ENCODE measurements at regions not wholly inside any gene's neighbourhood (a gene's known extent, or its start where the extent isn't known, plus 50 kb on each side); places are given as distances from the start of the nearest gene placed in this dataset.
"Not testable (repeated sequence)": the region's sequence is repeated elsewhere in the genome, so short reads cannot be mapped to it uniquely, and the experiment has no call there.

DNA sequence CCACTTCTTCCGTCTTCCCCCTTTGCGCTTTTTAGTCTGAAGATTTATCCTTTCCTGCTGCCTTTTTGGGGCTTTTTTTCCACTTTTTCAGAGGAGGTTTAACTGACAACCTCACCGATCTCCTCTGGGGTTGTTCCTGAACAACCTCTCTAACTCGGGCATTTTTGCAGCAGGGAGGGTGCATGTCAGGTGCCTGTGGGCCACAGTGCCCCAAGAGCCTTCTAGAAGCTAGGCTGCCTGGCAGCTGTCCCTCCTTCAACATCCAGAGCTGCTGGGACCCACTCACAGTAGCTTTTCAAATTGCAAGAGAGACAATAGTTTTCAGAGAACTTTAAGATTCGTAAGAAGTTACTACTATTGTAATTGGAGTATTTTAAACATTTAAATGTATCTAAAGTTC is 1112.4 kb upstream of the CNTN5 start:
- intact Hi-C loops (cut with DNase I; ENCODE audit: low total_unique reads), result no loop called here
- TF ChIP-seq POLR2A (IDR thresholded peaks at IDR 0.05) (no peak), POLR2AphosphoS5 (IDR thresholded peaks at IDR 0.05) (no peak), CTCF (IDR thresholded peaks at IDR 0.05 in 8 of 11, conservative IDR thresholded peaks at IDR 0.05 in 3 of 11) (no peak)
- no peak for DNase-seq

DNA sequence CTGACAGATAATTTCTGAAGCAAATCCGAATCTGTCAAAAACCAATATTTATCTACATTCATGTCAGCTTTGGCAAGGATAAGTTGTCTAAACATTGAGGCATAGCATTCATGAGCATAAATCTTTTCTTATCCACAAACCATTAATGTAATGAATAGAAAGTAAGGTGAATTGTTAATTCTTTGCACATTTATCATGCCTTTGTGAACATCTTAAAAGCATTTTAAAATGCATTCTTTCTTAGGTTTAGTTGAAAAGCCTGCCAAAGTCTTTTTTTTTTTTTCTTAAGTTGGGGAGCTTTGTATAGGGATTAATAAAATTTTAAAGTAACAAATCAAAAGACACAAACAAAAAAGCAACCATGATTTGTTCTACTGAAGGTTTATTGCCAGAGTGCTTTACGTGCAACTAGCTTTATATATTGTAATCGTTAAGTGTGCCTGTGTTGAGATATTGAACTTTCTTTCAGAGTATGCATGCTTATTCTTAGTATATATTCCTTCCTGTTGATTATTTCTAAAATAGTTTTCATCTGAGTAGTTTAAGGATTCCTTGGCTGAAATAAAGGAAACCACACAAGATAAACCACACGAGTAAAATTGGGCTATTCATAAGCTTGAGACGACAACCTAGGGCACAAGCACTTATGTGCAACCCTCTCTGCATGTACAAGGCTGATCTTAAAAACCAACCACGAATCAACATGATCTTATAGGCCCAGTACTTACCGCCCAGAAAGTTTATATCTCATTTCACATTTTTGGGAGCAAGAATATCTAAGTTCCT is 1110.9 kb upstream of the CNTN5 start:
- intact Hi-C loops (cut with DNase I; ENCODE audit: low total_unique reads), result no loop called here
- 38 to 55% (median 45%) methylated on average over 7 of the region's 7 CpGs for WGBS, 5 donors
- no peak for TF ChIP-seq POLR2A (IDR thresholded peaks at IDR 0.05)
- TF ChIP-seq POLR2AphosphoS5 (IDR thresholded peaks at IDR 0.05), result no peak
- TF ChIP-seq CTCF (IDR thresholded peaks at IDR 0.05 in 8 of 11, conservative IDR thresholded peaks at IDR 0.05 in 3 of 11), result no peak
- Histone ChIP-seq H3K36me3 (no peaks in the 10 kb centered on the region), H3K27me3 (replicated peaks in 1 of 7) (no peaks in the 10 kb centered on the region), H3K27ac (no peak overlapping the region), H3K4me1 (no peaks in the 10 kb centered on the region), H3K9me3 (peaks cover 0 to 4% (median 0%) of the 10 kb centered on the region in 8 donors), H3K4me3 (no peak overlapping the region)
- DNase-seq, result no peak

More for the DNA sequence above, 1112.4 kb upstream of the CNTN5 start:
- no peak overlapping the region for H3K4me3 ChIP-seq
- 84 to 89% (median 87%) methylated on average over 5 of the region's 5 CpGs for WGBS, 5 donors
- no peaks in the 10 kb centered on the region for H3K27me3 ChIP-seq (replicated peaks in 1 of 7)
- H3K36me3 ChIP-seq, result no peaks in the 10 kb centered on the region
- no peak overlapping the region for H3K27ac ChIP-seq
- H3K9me3 ChIP-seq, result peaks cover 0 to 4% (median 0%) of the 10 kb centered on the region in 8 donors
- no peaks in the 10 kb centered on the region for H3K4me1 ChIP-seq

GRCh38 chr11:97912629-97913028 is 1108.1 kb upstream of the CNTN5 start:
- intact Hi-C loops (cut with DNase I; ENCODE audit: low total_unique reads), result no loop called here
- Histone ChIP-seq H3K4me1 (no peaks in the 10 kb centered on the region), H3K27ac (no peak overlapping the region), H3K36me3 (no peaks in the 10 kb centered on the region), H3K9me3 (peaks cover 0 to 4% (median 0%) of the 10 kb centered on the region in 8 donors), H3K4me3 (no peak overlapping the region), H3K27me3 (replicated peaks in 1 of 7) (no peaks in the 10 kb centered on the region)
- no peak for TF ChIP-seq POLR2AphosphoS5 (IDR thresholded peaks at IDR 0.05)
- no peak for TF ChIP-seq CTCF (IDR thresholded peaks at IDR 0.05 in 8 of 11, conservative IDR thresholded peaks at IDR 0.05 in 3 of 11)
- no peak for TF ChIP-seq POLR2A (IDR thresholded peaks at IDR 0.05)
- DNase-seq, result no peak
- 71 to 78% (median 77%) methylated on average over 3 of the region's 3 CpGs for WGBS, 5 donors

GRCh38 chr11:97922933-97923332 is 1097.8 kb upstream of the CNTN5 start:
- H3K4me1 ChIP-seq; H3K27me3 ChIP-seq (replicated peaks in 1 of 7); H3K36me3 ChIP-seq; intact Hi-C loops (cut with DNase I; ENCODE audit: low total_unique reads); H3K4me3 ChIP-seq; H3K27ac ChIP-seq: not testable (repeated sequence)
- 89 to 93% (median 90%) methylated on average over 10 of the region's 10 CpGs for WGBS, 5 donors
- DNase-seq, result peak; percentile 61
- peaks cover 0 to 24% (median 6%) of the 10 kb centered on the region in 8 donors for H3K9me3 ChIP-seq
